ENCODE measurements at regions not wholly inside any gene's neighbourhood (a gene's known extent, or its start where the extent isn't known, plus 50 kb on each side); places are given as distances from the start of the nearest gene placed in this dataset.

DNA sequence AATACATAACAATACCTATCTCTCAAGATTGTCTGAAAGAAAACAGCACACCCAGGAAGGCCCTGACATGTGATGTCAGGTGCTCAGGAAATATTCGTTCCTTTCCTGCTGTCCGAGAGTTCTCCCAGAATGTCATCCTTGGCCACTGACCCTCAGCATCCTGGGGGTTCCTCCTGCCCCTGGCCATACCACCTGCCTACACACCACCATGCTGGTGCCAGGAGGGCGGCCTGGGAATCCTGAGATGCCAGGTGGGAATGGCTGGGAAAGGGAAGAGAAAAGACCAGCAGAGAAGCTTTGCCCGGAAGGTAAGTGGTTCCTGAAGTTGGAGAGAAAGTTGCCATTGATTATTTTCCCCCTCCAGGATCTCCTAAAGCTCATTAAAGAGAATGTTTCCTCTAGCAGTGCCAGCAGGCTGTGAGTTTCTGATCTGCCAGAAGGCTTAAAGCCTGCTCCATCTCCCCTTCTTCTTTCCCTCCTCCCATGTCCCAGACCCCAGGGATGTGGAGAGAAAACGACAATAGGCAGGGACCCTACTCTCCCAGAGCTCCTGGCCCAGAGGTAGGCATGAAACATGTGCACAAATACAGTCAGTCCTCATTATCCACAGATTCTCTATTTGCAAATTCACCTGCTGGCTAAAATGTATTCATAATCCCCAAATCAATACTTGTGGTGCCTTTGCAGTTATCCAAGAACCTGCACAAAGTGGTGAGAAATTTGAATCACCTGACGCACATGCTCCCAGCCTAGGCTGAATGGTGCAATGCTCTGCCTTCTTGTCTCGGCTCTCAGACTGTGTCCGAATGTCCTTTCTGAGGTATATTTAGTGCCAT lies 147.1 kb upstream of the MYCN start:
- H3K27me3 ChIP-seq (ENCODE audit: control insufficient read depth, insufficient read depth, low read length): no peaks in the 10 kb centered on the region
- H3K27ac ChIP-seq (ENCODE audit: insufficient read depth, low read length): no peak overlapping the region
- no peaks in the 10 kb centered on the region for H3K9me3 ChIP-seq (ENCODE audit: control insufficient read depth, insufficient read depth, low read depth, low read length)
- no peak overlapping the region for H3K4me2 ChIP-seq (ENCODE audit: extremely low read depth, insufficient read depth, low read length)
- DNase-seq (ENCODE audit: low read depth in 2 of 2): no peak
- H3K36me3 ChIP-seq (ENCODE audit: control insufficient read depth, insufficient read depth, low read length): no peaks in the 10 kb centered on the region
- no peaks in the 10 kb centered on the region for H3K79me2 ChIP-seq (ENCODE audit: control insufficient read depth, insufficient read depth, low read length)
- no peak overlapping the region for H2AFZ ChIP-seq (ENCODE audit: low read length)
- H3K4me3 ChIP-seq (replicated peaks in 1 of 4; ENCODE audit: control extremely low read depth in 1 of 4, insufficient read depth in 1 of 4, low read depth in 3 of 4, low read length in 4 of 4): no peak overlapping the region
- H4K20me1 ChIP-seq (ENCODE audit: control insufficient read depth, extremely low read depth, insufficient read depth, low read length): no peaks in the 10 kb centered on the region
- H3K4me1 ChIP-seq (ENCODE audit: control insufficient read depth, extremely low read depth, insufficient read depth, low read length): no peaks in the 10 kb centered on the region
- TF ChIP-seq, protein P1, sequence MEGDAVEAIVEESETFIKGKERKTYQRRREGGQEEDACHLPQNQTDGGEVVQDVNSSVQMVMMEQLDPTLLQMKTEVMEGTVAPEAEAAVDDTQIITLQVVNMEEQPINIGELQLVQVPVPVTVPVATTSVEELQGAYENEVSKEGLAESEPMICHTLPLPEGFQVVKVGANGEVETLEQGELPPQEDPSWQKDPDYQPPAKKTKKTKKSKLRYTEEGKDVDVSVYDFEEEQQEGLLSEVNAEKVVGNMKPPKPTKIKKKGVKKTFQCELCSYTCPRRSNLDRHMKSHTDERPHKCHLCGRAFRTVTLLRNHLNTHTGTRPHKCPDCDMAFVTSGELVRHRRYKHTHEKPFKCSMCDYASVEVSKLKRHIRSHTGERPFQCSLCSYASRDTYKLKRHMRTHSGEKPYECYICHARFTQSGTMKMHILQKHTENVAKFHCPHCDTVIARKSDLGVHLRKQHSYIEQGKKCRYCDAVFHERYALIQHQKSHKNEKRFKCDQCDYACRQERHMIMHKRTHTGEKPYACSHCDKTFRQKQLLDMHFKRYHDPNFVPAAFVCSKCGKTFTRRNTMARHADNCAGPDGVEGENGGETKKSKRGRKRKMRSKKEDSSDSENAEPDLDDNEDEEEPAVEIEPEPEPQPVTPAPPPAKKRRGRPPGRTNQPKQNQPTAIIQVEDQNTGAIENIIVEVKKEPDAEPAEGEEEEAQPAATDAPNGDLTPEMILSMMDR (conservative IDR thresholded peaks at IDR 0.05 in 1 of 2, IDR thresholded peaks at IDR 0.05 in 1 of 2; ENCODE audit: low read depth in 1 of 2, low read length in 2 of 2): no peak
- TF ChIP-seq EZH2 (IDR thresholded peaks at IDR 0.05; ENCODE audit: low read length, missing control alignments): no peak
- no peak overlapping the region for H3K9ac ChIP-seq (ENCODE audit: insufficient read depth, low read length)

- Histone ChIP-seq H3K36me3 (ENCODE audit: control insufficient read depth, insufficient read depth, low read length) (no peaks in the 10 kb centered on the region), H4K20me1 (ENCODE audit: control insufficient read depth, extremely low read depth, insufficient read depth, low read length) (no peaks in the 10 kb centered on the region), H3K27me3 (ENCODE audit: control insufficient read depth, insufficient read depth, low read length) (no peaks in the 10 kb centered on the region), H3K4me2 (ENCODE audit: extremely low read depth, insufficient read depth, low read length) (no peak overlapping the region), H3K27ac (ENCODE audit: insufficient read depth, low read length) (no peak overlapping the region), H3K4me1 (ENCODE audit: control insufficient read depth, extremely low read depth, insufficient read depth, low read length) (no peaks in the 10 kb centered on the region), H2AFZ (ENCODE audit: low read length) (no peak overlapping the region), H3K79me2 (ENCODE audit: control insufficient read depth, insufficient read depth, low read length) (no peaks in the 10 kb centered on the region), H3K4me3 (replicated peaks in 1 of 4; ENCODE audit: control extremely low read depth in 1 of 4, insufficient read depth in 1 of 4, low read depth in 3 of 4, low read length in 4 of 4) (no peak overlapping the region), H3K9me3 (ENCODE audit: control insufficient read depth, insufficient read depth, low read depth, low read length) (no peaks in the 10 kb centered on the region), H3K9ac (ENCODE audit: insufficient read depth, low read length) (no peak overlapping the region)
- no peak for DNase-seq (ENCODE audit: low read depth in 2 of 2)
- TF ChIP-seq EZH2 (IDR thresholded peaks at IDR 0.05; ENCODE audit: low read length, missing control alignments): no peak
- TF ChIP-seq, protein P1 (conservative IDR thresholded peaks at IDR 0.05 in 1 of 2, IDR thresholded peaks at IDR 0.05 in 1 of 2; ENCODE audit: low read depth in 1 of 2, low read length in 2 of 2): no peak
Measured at GRCh38 chr2:15793978-15794377, 146.4 kb upstream of the MYCN start.

DNA sequence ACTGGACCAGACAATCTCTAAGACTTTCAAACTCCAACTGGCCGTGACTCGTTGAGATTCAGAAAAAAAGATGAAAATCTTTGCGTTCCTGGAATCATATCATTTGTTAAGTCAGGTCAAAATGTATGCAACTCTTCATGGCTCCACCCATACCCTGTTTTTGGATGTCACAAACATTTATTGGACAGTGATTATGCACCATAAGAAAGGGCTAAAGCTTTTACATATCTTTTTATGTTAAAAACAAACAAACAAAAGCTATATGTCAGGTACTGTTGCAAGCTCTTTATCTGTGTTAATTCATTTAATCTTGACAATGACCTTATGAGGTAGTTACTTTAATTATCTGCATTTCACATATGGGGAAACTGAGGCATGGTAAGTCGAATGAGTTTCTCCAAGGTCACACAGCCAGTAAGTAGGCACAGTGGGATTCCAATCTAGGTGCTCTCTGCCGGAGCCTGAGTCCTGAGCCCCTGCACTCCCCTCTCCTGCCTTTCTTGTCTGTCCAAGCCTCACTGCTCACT lies 145.7 kb upstream of the MYCN start:
- Histone ChIP-seq H3K79me2 (ENCODE audit: control insufficient read depth, insufficient read depth, low read length) (no peaks in the 10 kb centered on the region), H3K9me3 (ENCODE audit: control insufficient read depth, insufficient read depth, low read depth, low read length) (no peaks in the 10 kb centered on the region), H3K4me1 (ENCODE audit: control insufficient read depth, extremely low read depth, insufficient read depth, low read length) (no peaks in the 10 kb centered on the region), H3K9ac (ENCODE audit: insufficient read depth, low read length) (no peak overlapping the region), H2AFZ (ENCODE audit: low read length) (no peak overlapping the region), H3K4me3 (replicated peaks in 1 of 4; ENCODE audit: control extremely low read depth in 1 of 4, insufficient read depth in 1 of 4, low read depth in 3 of 4, low read length in 4 of 4) (no peak overlapping the region), H3K27ac (ENCODE audit: insufficient read depth, low read length) (no peak overlapping the region), H3K36me3 (ENCODE audit: control insufficient read depth, insufficient read depth, low read length) (no peaks in the 10 kb centered on the region), H3K4me2 (ENCODE audit: extremely low read depth, insufficient read depth, low read length) (no peak overlapping the region), H4K20me1 (ENCODE audit: control insufficient read depth, extremely low read depth, insufficient read depth, low read length) (no peaks in the 10 kb centered on the region), H3K27me3 (ENCODE audit: control insufficient read depth, insufficient read depth, low read length) (no peaks in the 10 kb centered on the region)
- DNase-seq (ENCODE audit: low read depth in 2 of 2): no peak
- TF ChIP-seq EZH2 (IDR thresholded peaks at IDR 0.05; ENCODE audit: low read length, missing control alignments): no peak
- TF ChIP-seq, protein P1 (conservative IDR thresholded peaks at IDR 0.05 in 1 of 2, IDR thresholded peaks at IDR 0.05 in 1 of 2; ENCODE audit: low read depth in 1 of 2, low read length in 2 of 2): no peak
